Left ventricle myocardium inferior (tissue), 1 donor: ENCODE measurements at regions not wholly inside any gene's neighbourhood (a gene's known extent, or its start where the extent isn't known, plus 50 kb on each side); places are given as distances from the start of the nearest gene placed in this dataset.
"Not testable (repeated sequence)": the region's sequence is repeated elsewhere in the genome, so short reads cannot be mapped to it uniquely, and the experiment has no call there.

Source experiments
- DNase-seq: peaks from one replicate; pipeline ENCODE4 v3.0.0-alpha.2; 2020
- H3K27ac ChIP-seq: fragments of 200-600 bp; replicated peaks from 2 replicates; pipeline ENCODE4 v1.8.0; 2021
- H3K27me3 ChIP-seq: fragments of 200-600 bp; 2 replicates; pipeline ENCODE4 v1.8.0; 2021; ENCODE audit warnings: low read depth
- H3K36me3 ChIP-seq: fragments of 200-600 bp; 2 replicates; pipeline ENCODE4 v1.8.0; 2021
- H3K4me1 ChIP-seq: fragments of 200-600 bp; 2 replicates; pipeline ENCODE4 v1.8.0; 2021
- H3K4me3 ChIP-seq: fragments of 200-600 bp; 2 replicates; pipeline ENCODE4 v1.8.0; 2021; ENCODE audit warnings: mild to moderate bottlenecking, moderate library complexity
- H3K9me3 ChIP-seq: fragments of 200-600 bp; replicated peaks from 2 replicates; pipeline ENCODE4 v1.8.0; 2021
- CTCF ChIP-seq: fragments of 200-600 bp; IDR thresholded peaks from 2 replicates; pipeline ENCODE4 v1.8.0; 2021; ENCODE audit warnings: antibody characterized with exemption, mild to moderate bottlenecking, borderline replicate concordance
- intact Hi-C: fragments of 100-400 bp; cut with micrococcal nuclease; formaldehyde crosslinking; loops from one replicate; pipeline ENCODE4 v1.11.0; 2022
- donor health status: DM: no; HTN: yes; CAD: no; lungs with severe emphysema.

- Histone ChIP-seq H3K9me3 (no peaks in the 10 kb centered on the region), H3K4me1 (no peaks in the 10 kb centered on the region), H3K27me3 (no peaks in the 10 kb centered on the region), H3K36me3 (no peaks in the 10 kb centered on the region), H3K27ac (no peak overlapping the region), H3K4me3 (no peak overlapping the region)
- intact Hi-C loops, result no loop called here
- TF ChIP-seq CTCF, result no peak
- DNase-seq, result no peak
Measured at GRCh38 chr16:52920331-52920730, 132.4 kb downstream of the CHD9NB start.

DNA sequence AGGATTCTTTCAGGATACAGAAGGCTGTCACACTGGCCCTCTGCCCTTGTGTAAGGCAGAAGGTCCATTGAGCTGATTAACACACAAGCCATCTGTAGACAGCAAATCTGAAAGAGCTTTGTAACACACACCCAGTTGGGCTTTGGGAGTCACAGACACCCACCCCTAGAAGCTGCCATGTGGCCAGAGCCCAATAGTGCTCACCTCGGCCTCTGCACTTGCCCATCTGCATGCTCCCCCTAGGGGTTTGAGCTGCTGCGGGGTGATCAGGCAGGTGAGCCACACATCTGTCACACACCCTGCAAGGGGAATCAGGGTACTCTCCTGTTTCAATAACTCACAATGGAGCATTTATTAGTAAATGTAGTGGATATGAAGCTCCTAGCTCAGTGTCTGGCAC lies 138.3 kb downstream of the CHD9NB start:
- no peaks in the 10 kb centered on the region for H3K4me1 ChIP-seq
- no peak overlapping the region for H3K27ac ChIP-seq
- no peak overlapping the region for H3K4me3 ChIP-seq
- intact Hi-C loops, result no loop called here
- no peak for DNase-seq
- H3K9me3 ChIP-seq, result no peaks in the 10 kb centered on the region
- no peak for TF ChIP-seq CTCF
- H3K36me3 ChIP-seq, result no peaks in the 10 kb centered on the region
- peaks cover 3% of the 10 kb centered on the region for H3K27me3 ChIP-seq

DNA sequence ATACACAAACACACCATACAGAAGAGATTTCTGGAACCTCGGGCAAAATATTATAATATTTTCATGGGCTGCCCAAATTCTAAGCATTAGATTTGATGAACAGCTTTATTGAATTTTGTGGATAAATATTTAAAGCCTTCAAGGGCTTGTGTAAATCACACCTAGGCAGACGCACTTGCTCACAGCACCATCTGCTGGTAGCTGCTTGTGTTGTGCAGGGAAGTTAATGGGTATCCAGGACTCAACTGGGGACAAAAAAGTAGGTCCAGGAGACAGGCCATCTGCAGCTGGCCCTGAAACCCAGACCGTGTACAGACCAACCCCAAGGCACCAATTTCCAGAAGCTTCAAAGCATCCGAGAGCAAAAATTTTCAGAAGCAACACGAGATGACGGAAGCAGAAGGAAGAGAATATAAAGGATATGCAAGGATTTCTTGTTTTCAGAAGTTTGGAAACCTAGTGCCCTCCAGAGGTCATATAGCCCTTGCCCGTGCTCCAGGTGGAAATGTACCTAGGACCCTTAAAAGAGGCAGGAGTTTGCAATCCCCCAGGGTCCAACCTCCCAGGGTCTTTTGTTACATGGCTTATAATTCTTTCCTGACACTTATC lies 140.0 kb downstream of the CHD9NB start:
- Histone ChIP-seq H3K9me3 (no peaks in the 10 kb centered on the region), H3K27ac (no peak overlapping the region), H3K4me3 (no peak overlapping the region), H3K36me3 (no peaks in the 10 kb centered on the region), H3K27me3 (peaks cover 3% of the 10 kb centered on the region), H3K4me1 (no peaks in the 10 kb centered on the region)
- peak; percentile 76 for TF ChIP-seq CTCF
- intact Hi-C loops, result no loop called here
- peak; percentile 34 for DNase-seq

DNA sequence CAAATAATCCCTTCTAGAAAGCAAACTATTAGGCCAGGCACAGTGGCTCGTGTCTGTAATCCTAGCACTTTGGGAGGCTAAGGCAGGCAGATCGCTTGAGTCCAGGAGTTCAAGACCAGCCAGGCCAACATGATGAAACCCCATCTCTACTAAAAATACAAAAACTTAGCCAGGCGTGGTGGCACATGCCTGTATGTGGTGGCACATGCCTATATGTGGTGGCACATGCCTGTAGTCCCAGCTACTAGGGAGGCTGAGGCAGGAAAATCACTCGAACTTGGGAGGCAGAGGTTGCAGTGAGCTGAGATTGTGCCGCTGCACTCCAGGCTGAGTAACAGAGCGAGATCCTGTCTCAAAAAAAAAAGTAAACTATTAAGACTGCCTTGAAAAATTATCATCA lies 144.6 kb downstream of the CHD9NB start:
- H3K4me1 ChIP-seq, H3K4me3 ChIP-seq, DNase-seq, H3K27me3 ChIP-seq, intact Hi-C loops, H3K27ac ChIP-seq, H3K36me3 ChIP-seq: not testable (repeated sequence)
- peaks cover 25% of the 10 kb centered on the region for H3K9me3 ChIP-seq

DNA sequence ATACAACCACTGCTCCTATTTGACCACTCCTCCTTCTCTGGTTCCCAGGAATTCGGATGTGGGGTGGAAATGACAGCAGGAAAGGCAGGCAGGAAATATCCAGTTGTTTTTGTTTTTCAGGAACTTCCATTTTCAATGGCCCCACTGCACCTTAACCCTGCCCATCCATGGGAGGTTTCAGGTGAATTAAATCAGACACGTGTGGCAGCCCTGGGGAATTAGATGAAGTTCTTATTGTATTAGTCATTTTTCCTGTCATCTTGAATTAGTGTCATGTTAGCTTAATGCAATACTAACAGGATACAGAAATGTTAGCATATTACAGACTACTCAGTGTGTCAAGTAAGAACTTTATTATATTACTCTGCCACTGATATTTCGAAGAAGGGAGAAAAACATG lies 146.4 kb downstream of the CHD9NB start:
- Histone ChIP-seq H3K4me1 (no peaks in the 10 kb centered on the region), H3K9me3 (peaks cover 25% of the 10 kb centered on the region), H3K27me3 (no peaks in the 10 kb centered on the region), H3K4me3 (no peak overlapping the region), H3K27ac (no peak overlapping the region), H3K36me3 (no peaks in the 10 kb centered on the region)
- DNase-seq, result no peak
- intact Hi-C loops, result no loop called here
- TF ChIP-seq CTCF, result no peak

DNA sequence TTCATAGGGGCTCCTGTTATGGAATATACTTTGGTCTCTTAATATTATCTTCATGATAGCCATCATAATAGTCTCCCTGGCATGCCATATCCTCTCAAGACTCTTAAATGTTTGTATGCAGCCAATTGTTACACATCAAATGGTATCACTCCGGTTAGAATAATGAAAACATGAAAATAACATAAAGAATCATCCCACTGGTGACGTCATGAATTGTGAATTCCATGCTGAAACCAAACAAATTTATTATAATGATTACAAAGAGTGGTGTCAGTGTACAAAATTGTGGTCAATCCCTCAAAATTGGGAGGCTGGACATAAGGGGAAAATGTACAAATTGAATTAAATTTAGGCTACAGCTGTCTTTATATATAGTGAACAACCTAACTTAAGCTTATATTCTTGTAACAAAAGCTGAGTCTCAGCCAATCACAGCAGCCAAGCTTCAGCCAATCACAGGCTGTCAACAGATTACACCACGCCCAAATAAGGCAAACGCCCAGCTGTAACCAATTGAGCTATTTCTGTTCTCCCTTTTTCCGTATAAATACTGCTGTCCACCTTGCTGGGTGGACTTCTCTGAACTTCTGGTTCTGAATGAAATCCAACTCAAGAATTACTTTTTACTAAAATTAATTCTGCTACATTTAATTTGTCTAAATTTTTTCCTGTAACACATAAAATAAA lies 156.1 kb downstream of the CHD9NB start:
- intact Hi-C loops, result no loop called here
- H3K36me3 ChIP-seq, result no peaks in the 10 kb centered on the region
- DNase-seq, result no peak

More for the DNA sequence above, 156.1 kb downstream of the CHD9NB start:
- no peaks in the 10 kb centered on the region for H3K4me1 ChIP-seq
- H3K9me3 ChIP-seq, result peaks cover 14% of the 10 kb centered on the region
- TF ChIP-seq CTCF, result no peak
- H3K4me3 ChIP-seq, result no peak overlapping the region
- H3K27me3 ChIP-seq, result no peaks in the 10 kb centered on the region
- H3K27ac ChIP-seq, result no peak overlapping the region
